Stimulated activated CD8-positive, alpha-beta memory T cell treated with anti-CD3 and anti-CD28 coated beads, Interleukin-4, amount 100 ng/mL, for 24 hours (primary cell): ENCODE measurements at regions not wholly inside any gene's neighbourhood (a gene's known extent, or its start where the extent isn't known, plus 50 kb on each side); places are given as distances from the start of the nearest gene placed in this dataset.
"Not testable (repeated sequence)": the region's sequence is repeated elsewhere in the genome, so short reads cannot be mapped to it uniquely, and the experiment has no call there.

ENCODE experiments used
- DNase-seq: peaks from one replicate; pipeline ENCODE4 v3.0.0-alpha.2; 2020; ENCODE audit warnings: low read depth

DNA sequence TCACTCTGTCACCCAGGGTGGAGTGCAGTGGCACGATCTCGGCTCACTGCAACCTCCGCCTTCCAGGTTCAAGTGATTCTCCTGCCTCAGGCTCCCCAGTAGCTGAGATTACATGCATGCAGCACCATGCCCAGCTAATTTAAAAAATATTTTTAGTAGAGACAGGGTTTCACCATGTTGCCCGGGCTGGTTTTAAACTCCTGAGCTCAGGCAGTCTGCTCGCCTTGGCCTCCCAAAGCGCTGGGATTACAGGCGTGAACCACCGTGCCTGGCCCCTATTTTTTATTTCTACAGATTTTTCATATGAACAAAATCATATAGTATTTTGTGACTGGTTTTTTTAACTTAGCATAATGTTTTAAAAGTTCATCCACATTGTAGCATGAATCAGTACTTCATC is 310.6 kb downstream of the RPS24 start:
- not testable (repeated sequence) for DNase-seq

DNA sequence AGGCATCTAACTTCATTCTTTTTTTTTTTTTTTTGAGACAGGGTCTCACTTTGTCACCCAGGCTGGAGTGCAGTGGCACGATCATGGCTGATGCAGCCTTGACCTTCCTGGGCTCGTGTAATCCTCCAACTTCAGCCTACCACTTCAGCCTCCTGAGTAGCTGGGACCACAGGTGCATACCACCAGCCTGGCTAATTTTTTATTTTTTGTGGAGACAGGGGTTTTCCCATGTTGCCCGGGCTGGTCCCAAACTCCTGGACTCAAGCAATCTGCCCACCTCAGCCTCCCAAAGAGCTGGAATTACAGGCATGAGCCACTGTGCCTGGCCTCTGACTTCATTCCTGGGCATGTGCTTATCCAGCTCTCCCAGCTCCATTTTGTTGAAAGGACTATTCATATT is 311.9 kb downstream of the RPS24 start:
- not testable (repeated sequence) for DNase-seq

GRCh38 chr10:78346721-78347120 is 313.1 kb downstream of the RPS24 start:
- no peak for DNase-seq

- no peak for DNase-seq
These were observed 314.9 kb downstream of the RPS24 start for GRCh38 chr10:78348411-78349164.

- no peak for DNase-seq
These were observed 315.5 kb downstream of the RPS24 start for GRCh38 chr10:78349165-78349516.

DNA sequence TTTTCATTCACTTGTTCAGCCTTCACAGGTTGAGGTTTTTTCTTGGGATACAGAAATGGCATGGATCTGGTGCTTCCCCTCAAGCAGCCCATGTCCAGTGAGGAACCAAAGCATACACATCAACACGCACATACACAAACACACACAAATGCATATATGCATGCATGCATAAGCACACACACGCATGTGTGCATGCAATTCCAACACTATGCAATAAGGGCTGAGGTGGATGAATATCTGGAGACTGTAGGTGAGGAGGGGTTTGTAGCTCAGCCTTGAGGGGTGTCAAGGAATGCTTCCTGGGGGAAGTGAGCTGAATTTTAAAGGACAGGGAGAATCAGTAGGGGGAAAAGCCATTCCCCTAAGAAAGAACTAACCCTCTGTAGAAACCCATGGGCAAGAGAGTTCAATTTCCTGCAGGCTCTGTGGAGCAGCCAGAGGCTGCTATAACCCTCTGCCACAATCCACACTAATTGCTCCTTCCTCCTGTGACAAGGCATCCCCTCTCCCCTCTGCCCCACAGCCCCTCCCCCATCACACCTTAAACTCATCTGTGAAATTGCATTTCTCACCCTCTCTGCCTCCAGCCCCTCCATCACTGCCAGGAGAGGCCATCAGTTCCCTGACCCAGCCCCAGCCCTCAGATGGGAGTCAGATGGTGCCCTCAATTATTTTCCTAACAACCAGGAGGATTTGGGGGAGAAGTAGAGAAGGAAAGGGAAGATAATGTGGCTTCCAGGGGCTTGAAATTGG is 316.4 kb downstream of the RPS24 start:
- no peak for DNase-seq

GRCh38 chr10:78351283-78351682 is 317.6 kb downstream of the RPS24 start:
- no peak for DNase-seq

- no peak for DNase-seq
These were observed 318.1 kb downstream of the RPS24 start for GRCh38 chr10:78351809-78352208.

DNA sequence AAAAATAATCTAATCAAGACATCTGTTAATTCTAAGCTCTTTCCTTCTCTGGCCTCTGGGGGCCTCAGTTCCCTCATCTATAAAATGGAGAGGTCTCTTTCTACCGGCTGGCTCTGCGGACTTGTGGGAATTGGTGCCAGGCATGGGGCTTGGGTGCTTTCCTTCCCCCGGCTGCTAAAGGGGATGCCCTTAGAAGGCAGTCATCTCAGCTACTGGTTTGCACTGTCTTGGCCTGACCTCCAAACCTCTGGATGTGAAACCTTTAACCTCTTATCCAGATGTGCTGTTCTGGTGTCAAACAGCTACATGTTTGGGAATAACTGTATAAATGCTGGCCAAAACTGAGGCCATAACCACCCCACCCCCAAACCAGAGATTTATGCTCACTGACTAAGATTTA is 320.0 kb downstream of the RPS24 start:
- DNase-seq = no peak

- no peak for DNase-seq
These were observed 320.4 kb downstream of the RPS24 start for GRCh38 chr10:78354101-78354500.

- no peak for DNase-seq
These were observed 322.7 kb downstream of the RPS24 start for GRCh38 chr10:78356291-78356900.

GRCh38 chr10:78357141-78358063 is 323.7 kb downstream of the RPS24 start:
- no peak for DNase-seq

DNA sequence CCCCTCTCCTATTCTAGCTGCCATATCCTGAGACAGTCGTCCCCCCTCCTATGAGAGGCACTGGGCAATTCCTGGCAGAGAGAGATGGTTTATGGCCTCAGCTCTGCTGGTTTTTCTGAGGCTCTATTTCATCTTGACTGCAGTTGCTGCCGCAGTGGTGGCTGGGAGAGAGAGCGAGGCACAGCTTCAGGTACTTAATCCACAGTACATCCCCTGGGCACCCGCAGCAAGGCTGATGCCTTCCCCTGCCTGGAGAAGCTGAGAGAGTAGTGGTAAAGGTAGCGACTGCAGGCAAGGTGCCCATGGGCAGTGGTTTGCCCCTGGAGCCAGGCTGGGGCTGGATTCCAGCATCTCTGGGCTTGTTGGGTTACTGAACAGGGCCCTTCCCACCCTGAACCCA is 324.7 kb downstream of the RPS24 start:
- DNase-seq = no peak

- no peak for DNase-seq
These were observed 325.3 kb downstream of the RPS24 start for GRCh38 chr10:78358982-78359381.

GRCh38 chr10:78359640-78360091 is 326.0 kb downstream of the RPS24 start:
- DNase-seq = no peak

- DNase-seq = no peak
These were observed 326.6 kb downstream of the RPS24 start for GRCh38 chr10:78360284-78360683.

DNA sequence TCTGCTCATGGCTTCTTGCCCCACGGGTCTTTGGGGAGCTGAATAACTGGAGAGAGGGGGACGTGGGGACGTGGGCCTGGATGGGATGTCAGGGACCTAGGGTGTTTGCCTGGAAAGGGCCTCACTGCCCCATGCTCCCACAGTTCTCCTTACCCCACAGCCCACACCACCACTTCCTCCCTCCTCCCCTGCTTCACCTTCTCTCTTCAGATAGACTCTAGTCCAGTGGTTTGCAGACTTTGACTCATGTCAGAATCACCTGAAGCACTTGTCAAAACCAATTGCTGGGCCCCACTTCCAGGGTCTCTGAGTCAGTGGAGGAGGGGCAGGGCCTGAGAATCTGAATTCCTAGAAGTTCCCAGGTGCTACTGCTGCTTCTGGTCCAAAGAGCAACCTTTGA is 327.4 kb downstream of the RPS24 start:
- DNase-seq = no peak

GRCh38 chr10:78362406-78363022 is 328.9 kb downstream of the RPS24 start:
- DNase-seq = no peak

DNA sequence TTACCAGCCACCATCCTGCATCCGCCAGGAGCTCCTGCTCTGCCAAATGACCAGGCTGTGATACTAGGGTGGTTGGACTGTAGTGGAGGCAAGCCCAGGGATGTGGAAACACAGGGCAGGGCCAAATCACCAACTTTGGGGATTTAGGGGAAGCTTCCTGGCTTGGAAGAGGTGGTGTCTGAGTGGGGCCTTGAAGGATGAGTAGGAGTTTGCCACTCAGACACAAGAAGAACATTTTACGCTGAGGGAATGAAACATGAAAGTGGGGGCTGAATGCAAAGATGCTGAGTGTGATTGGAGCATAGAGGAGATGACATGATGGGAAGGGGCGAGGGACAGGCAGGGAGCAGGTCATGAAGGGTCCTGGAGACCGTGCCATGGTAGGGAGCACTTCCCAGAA is 329.5 kb downstream of the RPS24 start:
- no peak for DNase-seq

- no peak for DNase-seq
These were observed 332.0 kb downstream of the RPS24 start for GRCh38 chr10:78365694-78366093.

GRCh38 chr10:78366663-78367411 is 333.2 kb downstream of the RPS24 start:
- no peak for DNase-seq
